Mucosa of rectum (tissue), 2 donors: ENCODE measurements at regions not wholly inside any gene's neighbourhood (a gene's known extent, or its start where the extent isn't known, plus 50 kb on each side); places are given as distances from the start of the nearest gene placed in this dataset.

Experiments
- H3K27ac ChIP-seq, 2 donors: one replicate each; pipeline ENCODE4 v1.7.0; 2013; ENCODE audit warnings: inconsistent platforms in 2 of 2, low read depth in 2 of 2, low read length in 2 of 2
- H3K27me3 ChIP-seq, 2 donors: one replicate each; pipeline ENCODE4 v1.7.0; 2013; ENCODE audit warnings: low read length in 2 of 2; ENCODE audit not compliant: control insufficient read depth in 2 of 2, insufficient read depth in 2 of 2
- H3K36me3 ChIP-seq, 2 donors: one replicate each; pipeline ENCODE4 v1.7.0; 2013; ENCODE audit warnings: low read length in 2 of 2; ENCODE audit not compliant: control insufficient read depth in 2 of 2, insufficient read depth in 2 of 2
- H3K4me1 ChIP-seq, 2 donors: one replicate each; pipeline ENCODE4 v1.7.0; 2013; ENCODE audit warnings: low read length in 2 of 2, mild to moderate bottlenecking in 1 of 2; ENCODE audit not compliant: control insufficient read depth in 2 of 2, insufficient read depth in 2 of 2
- H3K4me3 ChIP-seq, 2 donors: one replicate each; pipeline ENCODE4 v1.7.0; 2013; ENCODE audit warnings: low read length in 2 of 2
- H3K9ac ChIP-seq, 2 donors: one replicate each; pipeline ENCODE4 v1.7.0; 2013; ENCODE audit warnings: low read length in 2 of 2, low read depth in 1 of 2, mild to moderate bottlenecking in 1 of 2
- H3K9me3 ChIP-seq, 2 donors: one replicate each; pipeline ENCODE4 v1.7.0; 2013; ENCODE audit warnings: low read length in 2 of 2; ENCODE audit not compliant: control insufficient read depth in 2 of 2
- donor health status: healthy.
- donor health status: Normal muscosa, but diverticular disease.

DNA sequence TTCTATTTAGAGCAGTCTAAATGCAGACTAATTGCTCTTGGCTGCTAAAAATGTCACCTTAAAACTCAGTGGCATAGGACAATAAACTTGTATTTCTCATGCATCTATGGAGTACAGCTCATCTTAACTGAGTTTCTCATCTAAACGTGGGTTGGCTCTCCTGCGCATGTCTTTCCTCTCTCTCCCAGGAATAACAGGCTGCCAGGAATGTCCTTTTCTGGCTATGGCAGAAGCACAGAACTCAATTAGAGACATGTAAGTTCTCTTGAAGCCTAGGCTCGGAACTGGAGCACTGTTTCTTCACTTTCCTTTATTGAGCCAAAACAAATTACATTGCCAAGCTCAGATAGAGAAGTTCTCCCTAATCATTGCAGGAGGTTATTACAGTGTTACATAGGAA is 722.3 kb upstream of the FLRT2 start:
- Histone ChIP-seq H3K27me3 (no peaks in the 10 kb centered on the region), H3K4me1 (no peaks in the 10 kb centered on the region), H3K27ac (no peak overlapping the region), H3K9me3 (peaks cover 0 to 8% of the 10 kb centered on the region in 2 donors), H3K9ac (no peak overlapping the region), H3K36me3 (no peaks in the 10 kb centered on the region), H3K4me3 (no peak overlapping the region)

DNA sequence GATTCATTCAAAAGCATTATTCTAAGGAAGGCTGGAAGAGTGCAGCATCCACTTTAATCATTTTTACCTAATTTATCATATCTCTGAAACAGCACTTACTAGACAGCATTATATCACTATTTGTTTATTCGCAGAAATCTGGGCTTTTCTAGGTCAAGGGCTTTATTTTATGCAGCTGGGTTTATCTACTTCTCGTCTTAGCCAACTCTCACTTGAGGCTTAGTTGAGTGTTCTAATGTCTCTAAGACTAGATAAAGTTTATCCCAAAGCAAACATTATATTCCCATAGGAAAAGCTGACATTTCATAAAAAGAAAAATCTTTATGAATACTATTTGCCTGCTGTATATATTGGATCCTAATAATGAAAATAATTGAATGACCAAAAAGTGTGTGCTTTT is 720.8 kb upstream of the FLRT2 start:
- peaks cover 0 to 11% of the 10 kb centered on the region in 2 donors for H3K9me3 ChIP-seq
- H3K9ac ChIP-seq: no peak overlapping the region
- H3K27ac ChIP-seq: no peak overlapping the region
- H3K4me1 ChIP-seq: no peaks in the 10 kb centered on the region
- H3K27me3 ChIP-seq: no peaks in the 10 kb centered on the region
- H3K36me3 ChIP-seq: no peaks in the 10 kb centered on the region
- no peak overlapping the region for H3K4me3 ChIP-seq

DNA sequence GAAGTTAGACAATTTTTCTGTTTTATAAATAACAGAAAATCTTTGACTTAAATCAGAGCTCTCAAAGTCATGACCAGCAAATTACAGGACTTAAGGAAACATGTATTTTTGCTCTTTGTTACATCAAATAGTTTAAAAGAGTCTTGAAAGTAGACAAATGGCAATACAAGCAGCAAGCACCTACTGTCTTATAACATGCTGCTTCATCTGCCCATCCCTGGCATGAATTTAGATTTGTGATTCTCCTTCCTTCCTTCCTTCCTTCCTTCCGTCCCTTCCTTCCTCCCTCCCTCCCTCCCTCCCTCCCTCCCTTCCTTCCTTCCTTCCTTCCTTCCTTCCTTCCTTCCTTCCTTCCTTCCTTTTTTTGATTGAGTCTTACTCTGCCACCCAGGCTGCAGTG is 715.6 kb upstream of the FLRT2 start:
- Histone ChIP-seq H3K36me3 (no peaks in the 10 kb centered on the region), H3K27ac (no peak overlapping the region), H3K4me1 (no peaks in the 10 kb centered on the region), H3K4me3 (no peak overlapping the region), H3K9ac (no peak overlapping the region), H3K27me3 (no peaks in the 10 kb centered on the region), H3K9me3 (peaks cover 0 to 6% of the 10 kb centered on the region in 2 donors)

GRCh38 chr14:84819528-84819927 is 710.4 kb upstream of the FLRT2 start:
- Histone ChIP-seq H3K27ac (no peak overlapping the region), H3K4me1 (no peaks in the 10 kb centered on the region), H3K9ac (no peak overlapping the region), H3K4me3 (no peak overlapping the region), H3K36me3 (no peaks in the 10 kb centered on the region), H3K27me3 (no peaks in the 10 kb centered on the region), H3K9me3 (peaks cover 2 to 4% of the 10 kb centered on the region in 2 donors)

DNA sequence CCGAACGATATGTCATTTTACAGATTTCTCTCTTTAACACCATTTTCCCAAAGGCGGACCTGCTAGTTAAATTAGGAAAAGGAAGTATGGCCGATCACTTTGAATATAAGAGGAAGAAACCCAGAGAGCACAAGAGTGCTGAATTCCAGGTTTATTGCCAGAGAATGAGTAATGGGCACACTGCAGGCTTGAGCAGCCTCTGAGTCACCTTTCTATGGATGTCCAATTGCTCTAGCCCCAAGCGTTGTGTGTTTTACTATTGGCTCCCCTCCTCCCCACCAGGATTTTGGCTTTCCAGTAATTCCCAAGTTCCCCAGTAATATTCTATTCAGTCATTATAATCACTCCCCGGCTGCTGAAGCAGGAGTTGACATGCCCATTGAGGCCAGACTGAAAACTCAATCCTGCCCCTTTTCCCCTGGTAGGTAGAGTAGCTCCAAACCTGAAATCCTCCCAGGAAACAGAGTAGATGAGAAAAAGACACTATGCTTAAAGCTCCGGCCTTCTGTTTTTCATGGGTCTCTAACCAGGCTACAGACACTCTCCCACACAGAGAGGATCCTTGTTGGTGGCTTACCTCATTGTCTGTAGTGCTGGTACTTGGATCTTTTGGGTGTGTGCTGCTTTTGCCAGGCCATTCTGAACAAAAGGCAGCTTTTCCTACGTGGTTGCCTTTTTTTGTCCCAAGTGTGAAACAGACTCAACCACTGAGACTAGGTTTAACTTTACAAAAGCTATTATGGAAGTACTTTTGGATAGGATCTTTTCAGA is 704.3 kb upstream of the FLRT2 start:
- H3K4me1 ChIP-seq: no peaks in the 10 kb centered on the region
- H3K27me3 ChIP-seq: no peaks in the 10 kb centered on the region
- no peak overlapping the region for H3K27ac ChIP-seq
- H3K9ac ChIP-seq: no peak overlapping the region
- H3K36me3 ChIP-seq: no peaks in the 10 kb centered on the region
- H3K9me3 ChIP-seq: peaks cover 0 to 4% of the 10 kb centered on the region in 2 donors
- no peak overlapping the region for H3K4me3 ChIP-seq

GRCh38 chr14:84826294-84826693 is 703.6 kb upstream of the FLRT2 start:
- H3K4me3 ChIP-seq: no peak overlapping the region
- H3K9me3 ChIP-seq: peaks cover 0 to 2% of the 10 kb centered on the region in 2 donors

GRCh38 chr14:84850595-84850994 is 679.3 kb upstream of the FLRT2 start:
- H3K36me3 ChIP-seq: no peaks in the 10 kb centered on the region
- H3K9me3 ChIP-seq: peaks cover 0 to 4% of the 10 kb centered on the region in 2 donors
- H3K27me3 ChIP-seq: no peaks in the 10 kb centered on the region
- H3K4me3 ChIP-seq: no peak overlapping the region
- no peak overlapping the region for H3K27ac ChIP-seq
- H3K9ac ChIP-seq: no peak overlapping the region
- no peaks in the 10 kb centered on the region for H3K4me1 ChIP-seq

More at GRCh38 chr14:84826294-84826693, 703.6 kb upstream of the FLRT2 start:
- H3K9ac ChIP-seq: no peak overlapping the region
- H3K27ac ChIP-seq: no peak overlapping the region
- no peaks in the 10 kb centered on the region for H3K36me3 ChIP-seq
- no peaks in the 10 kb centered on the region for H3K27me3 ChIP-seq
- H3K4me1 ChIP-seq: no peaks in the 10 kb centered on the region

DNA sequence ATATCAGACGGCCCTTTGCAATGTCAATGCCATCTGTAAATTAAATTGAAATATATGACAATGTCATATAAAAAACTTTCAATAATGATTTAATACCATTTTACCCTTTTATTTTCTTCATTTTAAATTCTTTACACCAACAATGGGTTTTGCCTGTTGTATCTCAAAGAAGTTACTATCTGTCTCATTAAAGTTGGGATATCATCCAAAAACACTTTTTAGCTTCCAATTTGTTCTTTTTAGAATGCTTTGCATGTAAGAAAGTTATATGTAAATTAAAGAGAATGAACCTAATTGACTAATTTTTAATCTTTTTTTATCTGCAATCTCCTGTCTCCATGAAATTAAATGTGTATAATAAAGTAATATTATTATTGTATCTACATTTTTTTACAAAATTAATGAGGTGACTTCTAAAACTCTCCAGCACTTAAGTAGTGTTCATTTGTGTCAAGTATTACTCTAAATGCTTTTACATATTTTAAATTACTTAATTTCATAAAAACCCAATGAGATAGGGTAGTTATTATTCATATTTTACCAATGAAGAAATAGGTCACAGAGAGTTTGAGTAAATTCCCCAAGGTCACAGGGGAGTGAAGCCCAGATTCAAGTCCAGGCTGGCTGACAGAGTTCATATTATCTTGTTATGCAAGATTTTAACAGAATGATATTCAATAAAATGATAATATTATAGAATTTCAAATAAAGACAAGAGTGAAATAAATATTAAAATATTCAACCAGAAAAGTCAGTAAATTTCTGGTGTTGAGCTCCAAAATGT is 673.0 kb upstream of the FLRT2 start:
- Histone ChIP-seq H3K27ac (no peak overlapping the region), H3K4me3 (no peak overlapping the region), H3K4me1 (no peaks in the 10 kb centered on the region), H3K27me3 (no peaks in the 10 kb centered on the region), H3K36me3 (no peaks in the 10 kb centered on the region), H3K9me3 (no peaks in the 10 kb centered on the region), H3K9ac (no peak overlapping the region)

GRCh38 chr14:84857571-84857970 is 672.4 kb upstream of the FLRT2 start:
- Histone ChIP-seq H3K27me3 (no peaks in the 10 kb centered on the region), H3K9me3 (no peaks in the 10 kb centered on the region), H3K9ac (no peak overlapping the region), H3K27ac (no peak overlapping the region), H3K36me3 (no peaks in the 10 kb centered on the region), H3K4me3 (no peak overlapping the region), H3K4me1 (no peaks in the 10 kb centered on the region)

DNA sequence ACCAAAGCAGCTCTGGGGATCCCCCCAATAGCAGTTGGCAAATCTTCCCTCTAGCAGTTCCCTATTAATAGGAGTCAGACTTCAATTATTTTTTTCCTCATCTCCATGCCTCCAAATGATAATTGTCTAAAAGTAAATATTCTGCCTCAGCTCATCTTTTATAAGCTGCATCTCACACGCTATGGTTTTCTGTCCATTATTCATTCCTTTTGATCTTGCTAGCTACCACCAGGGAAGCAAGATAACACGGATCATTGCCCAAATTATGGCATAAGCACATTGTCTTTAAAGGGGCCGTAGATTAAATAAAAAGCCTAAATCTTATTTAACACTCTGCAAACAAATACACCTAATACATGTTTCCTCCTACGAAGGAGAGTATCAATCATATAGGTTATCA is 670.8 kb upstream of the FLRT2 start:
- Histone ChIP-seq H3K9me3 (no peaks in the 10 kb centered on the region), H3K36me3 (no peaks in the 10 kb centered on the region), H3K9ac (no peak overlapping the region), H3K27me3 (no peaks in the 10 kb centered on the region), H3K27ac (no peak overlapping the region), H3K4me3 (no peak overlapping the region), H3K4me1 (no peaks in the 10 kb centered on the region)
